Breast epithelium (tissue), 4 donors: ENCODE measurements at regions not wholly inside any gene's neighbourhood (a gene's known extent, or its start where the extent isn't known, plus 50 kb on each side); places are given as distances from the start of the nearest gene placed in this dataset.

Experiments
- DNase-seq, 2 donors: peaks; one replicate each; pipeline ENCODE4 v3.0.0-alpha.2; 2019; ENCODE audit warnings: low spot score in 2 of 2
- H3K27ac ChIP-seq, 2 donors: fragments of 200-600 bp; sonication (generic) in 1 of 2; one replicate each; pipeline ENCODE4 v1.5.1; 2016 to 2019; ENCODE audit warnings: mild to moderate bottlenecking in 1 of 2
- H3K27me3 ChIP-seq, 2 donors: fragments of 200-600 bp; sonication (generic) in 1 of 2; one replicate each; pipeline versions ENCODE4 v1.5.1 to v1.6.0; 2017 to 2019; ENCODE audit warnings: control low read depth in 1 of 2, mild to moderate bottlenecking in 1 of 2
- H3K36me3 ChIP-seq: fragments of 200-600 bp; one replicate; pipeline ENCODE4 v1.5.1; 2019
- H3K4me1 ChIP-seq, 2 donors: fragments of 200-600 bp; sonication (generic); one replicate each; pipeline ENCODE4 v1.5.1; 2016 to 2019; ENCODE audit warnings: control low read depth in 1 of 2
- H3K4me3 ChIP-seq, 3 donors: fragments of 200-600 bp; sonication (generic); 1 replicate in 2 of 3; 2 replicates in 1 of 3; pipeline ENCODE4 v1.5.1; 2016 to 2019; ENCODE audit warnings: mild to moderate bottlenecking in 3 of 3, moderate library complexity in 2 of 3
- H3K9me3 ChIP-seq, 2 donors: fragments of 200-600 bp; sonication (generic) in 1 of 2; one replicate each; pipeline ENCODE4 v1.5.1; 2016 to 2019; ENCODE audit warnings: control low read depth in 1 of 2
- CTCF ChIP-seq, 3 donors: fragments of 450-650 bp; IDR thresholded peaks; one replicate each; pipeline ENCODE4 v1.5.1; 2016 to 2017; ENCODE audit warnings: antibody characterized with exemption in 3 of 3, mild to moderate bottlenecking in 3 of 3, moderate library complexity in 3 of 3
- POLR2A ChIP-seq: fragments of 450-650 bp; IDR thresholded peaks from one replicate; pipeline ENCODE4 v1.6.1; 2016; ENCODE audit warnings: antibody characterized with exemption, mild to moderate bottlenecking, moderate library complexity
- POLR2AphosphoS5 ChIP-seq, 3 donors: sonication (generic); formaldehyde crosslinking; IDR thresholded peaks; one replicate each; pipeline ENCODE4 v1.6.1; 2017; ENCODE audit warnings: antibody characterized with exemption in 3 of 3
- intact Hi-C: fragments of 100-400 bp; cut with DNase I; formaldehyde crosslinking; loops from one replicate; pipeline ENCODE4 v1.15.1; 2023; ENCODE audit warnings: low total_unique reads

- intact Hi-C loops: no loop called here
- Histone ChIP-seq H3K9me3 (no peaks in the 10 kb centered on the region), H3K36me3 (no peaks in the 10 kb centered on the region), H3K27me3 (no peaks in the 10 kb centered on the region), H3K4me3 (no peak overlapping the region), H3K27ac (no peak overlapping the region), H3K4me1 (no peaks in the 10 kb centered on the region)
- no peak for TF ChIP-seq POLR2A
- no peak for TF ChIP-seq CTCF (IDR thresholded peaks at IDR 0.05)
- no peak for TF ChIP-seq POLR2AphosphoS5 (IDR thresholded peaks at IDR 0.05)
- no peak for DNase-seq
These were observed 279.8 kb upstream of the SEMA6D start for GRCh38 chr15:47437491-47437890.

- Histone ChIP-seq H3K27ac (no peak overlapping the region), H3K4me3 (no peak overlapping the region)
- intact Hi-C loops: no loop called here
These were observed 277.9 kb upstream of the SEMA6D start for GRCh38 chr15:47439146-47440111.

GRCh38 chr15:47442371-47442770 lies 274.9 kb upstream of the SEMA6D start:
- DNase-seq: no peak
- Histone ChIP-seq H3K27ac (no peak overlapping the region), H3K36me3 (no peaks in the 10 kb centered on the region), H3K9me3 (no peaks in the 10 kb centered on the region), H3K4me3 (no peak overlapping the region), H3K27me3 (no peaks in the 10 kb centered on the region), H3K4me1 (no peaks in the 10 kb centered on the region)
- TF ChIP-seq POLR2AphosphoS5 (IDR thresholded peaks at IDR 0.05): no peak
- TF ChIP-seq CTCF (IDR thresholded peaks at IDR 0.05): no peak
- TF ChIP-seq POLR2A: no peak
- intact Hi-C loops: no loop called here

More at GRCh38 chr15:47439146-47440111, 277.9 kb upstream of the SEMA6D start:
- no peak for DNase-seq
- Histone ChIP-seq H3K36me3 (no peaks in the 10 kb centered on the region), H3K4me1 (no peaks in the 10 kb centered on the region), H3K27me3 (no peaks in the 10 kb centered on the region), H3K9me3 (no peaks in the 10 kb centered on the region)
- TF ChIP-seq POLR2AphosphoS5 (IDR thresholded peaks at IDR 0.05): no peak
- no peak for TF ChIP-seq POLR2A
- TF ChIP-seq CTCF (IDR thresholded peaks at IDR 0.05): no peak

DNA sequence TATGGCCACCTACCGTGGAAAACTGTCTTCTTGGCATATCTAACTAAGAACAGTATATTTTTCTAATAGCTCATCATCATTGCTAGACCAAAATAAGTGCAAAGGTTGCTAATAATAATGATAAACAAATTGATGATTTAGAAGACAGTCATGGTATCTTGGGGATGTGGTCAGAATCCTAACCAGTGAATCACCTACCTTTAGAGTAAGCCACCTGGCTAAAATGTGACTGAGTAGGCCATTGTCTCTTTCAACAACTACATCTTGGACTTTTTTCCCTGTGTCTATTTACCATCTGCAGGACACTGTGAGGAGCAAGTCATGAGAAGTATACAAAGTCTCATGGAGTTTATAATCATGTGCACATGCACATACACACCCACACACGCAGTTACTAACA lies 273.5 kb upstream of the SEMA6D start:
- Histone ChIP-seq H3K4me3 (no peak overlapping the region), H3K4me1 (no peaks in the 10 kb centered on the region), H3K9me3 (no peaks in the 10 kb centered on the region), H3K27ac (no peak overlapping the region), H3K27me3 (no peaks in the 10 kb centered on the region), H3K36me3 (no peaks in the 10 kb centered on the region)
- TF ChIP-seq POLR2A (no peak), CTCF (IDR thresholded peaks at IDR 0.05) (no peak), POLR2AphosphoS5 (IDR thresholded peaks at IDR 0.05) (no peak)
- no peak for DNase-seq
- intact Hi-C loops: no loop called here

GRCh38 chr15:47445723-47446392 lies 271.4 kb upstream of the SEMA6D start:
- intact Hi-C loops: no loop called here
- TF ChIP-seq POLR2A (no peak), CTCF (IDR thresholded peaks at IDR 0.05) (no peak), POLR2AphosphoS5 (IDR thresholded peaks at IDR 0.05) (no peak)

More at GRCh38 chr15:47445723-47446392, 271.4 kb upstream of the SEMA6D start:
- no peak overlapping the region for H3K4me3 ChIP-seq
- H3K36me3 ChIP-seq: no peaks in the 10 kb centered on the region
- no peak overlapping the region for H3K27ac ChIP-seq
- H3K27me3 ChIP-seq: no peaks in the 10 kb centered on the region
- no peaks in the 10 kb centered on the region for H3K9me3 ChIP-seq
- no peaks in the 10 kb centered on the region for H3K4me1 ChIP-seq
- no peak for DNase-seq
